Endothelial cell (in vitro differentiated cells): ENCODE measurements at regions not wholly inside any gene's neighbourhood (a gene's known extent, or its start where the extent isn't known, plus 50 kb on each side); places are given as distances from the start of the nearest gene placed in this dataset.

ENCODE experiments used
- DNase-seq: peaks from one replicate; pipeline ENCODE4 v3.0.0; 2021; ENCODE audit warnings: low spot score
- H3K27ac Mint-ChIP-seq: one replicate; pipeline ENCODE4 v1.8.0; 2021; ENCODE audit warnings: mixed read lengths, inconsistent platforms; ENCODE audit not compliant: unreplicated experiment
- H3K27me3 Mint-ChIP-seq: one replicate; pipeline ENCODE4 v1.8.0; 2021; ENCODE audit warnings: mild to moderate bottlenecking, moderate library complexity, mixed read lengths, inconsistent platforms; ENCODE audit not compliant: unreplicated experiment
- H3K36me3 Mint-ChIP-seq: one replicate; pipeline ENCODE4 v1.8.0; 2021; ENCODE audit warnings: mild to moderate bottlenecking, low read depth, mixed read lengths, inconsistent platforms; ENCODE audit not compliant: unreplicated experiment
- H3K4me1 Mint-ChIP-seq: one replicate; pipeline ENCODE4 v1.8.0; 2021; ENCODE audit warnings: mild to moderate bottlenecking, mixed read lengths, inconsistent platforms; ENCODE audit not compliant: unreplicated experiment
- H3K4me3 Mint-ChIP-seq: one replicate; pipeline ENCODE4 v1.8.0; 2021; ENCODE audit warnings: mild to moderate bottlenecking, mixed read lengths, inconsistent platforms; ENCODE audit not compliant: unreplicated experiment
- H3K9me3 Mint-ChIP-seq: one replicate; pipeline ENCODE4 v1.8.0; 2021; ENCODE audit warnings: mixed read lengths, inconsistent platforms; ENCODE audit not compliant: unreplicated experiment
- CTCF ChIP-seq: fragments of 200-600 bp; sonication (generic); IDR thresholded peaks from one replicate; pipeline ENCODE4 v1.5.0; 2021; ENCODE audit warnings: antibody characterized with exemption; ENCODE audit not compliant: unreplicated experiment

- no peak for DNase-seq
- Mint-ChIP-seq H3K4me1 (no peaks in the 10 kb centered on the region), H3K27me3 (no peaks in the 10 kb centered on the region), H3K36me3 (no peaks in the 10 kb centered on the region), H3K9me3 (no peaks in the 10 kb centered on the region), H3K4me3 (no peak overlapping the region), H3K27ac (no peak overlapping the region)
- no peak for TF ChIP-seq CTCF
Measured at GRCh38 chr5:148774313-148774712, 52.1 kb upstream of the ADRB2 start.

GRCh38 chr5:148776261-148776660 lies 50.1 kb upstream of the ADRB2 start:
- Mint-ChIP-seq H3K27me3 (no peaks in the 10 kb centered on the region), H3K36me3 (no peaks in the 10 kb centered on the region), H3K27ac (no peak overlapping the region), H3K9me3 (no peaks in the 10 kb centered on the region), H3K4me3 (no peak overlapping the region), H3K4me1 (no peaks in the 10 kb centered on the region)
- no peak for TF ChIP-seq CTCF
- no peak for DNase-seq
